SHP77 (cell line): ENCODE measurements at regions not wholly inside any gene's neighbourhood (a gene's known extent, or its start where the extent isn't known, plus 50 kb on each side); places are given as distances from the start of the nearest gene placed in this dataset.
"Not testable (repeated sequence)": the region's sequence is repeated elsewhere in the genome, so short reads cannot be mapped to it uniquely, and the experiment has no call there.

Source experiments
- DNase-seq, 2 experiments: peaks; one replicate each; lab custom pipeline; 2025; lab: John Stamatoyannopoulos, UW

DNA sequence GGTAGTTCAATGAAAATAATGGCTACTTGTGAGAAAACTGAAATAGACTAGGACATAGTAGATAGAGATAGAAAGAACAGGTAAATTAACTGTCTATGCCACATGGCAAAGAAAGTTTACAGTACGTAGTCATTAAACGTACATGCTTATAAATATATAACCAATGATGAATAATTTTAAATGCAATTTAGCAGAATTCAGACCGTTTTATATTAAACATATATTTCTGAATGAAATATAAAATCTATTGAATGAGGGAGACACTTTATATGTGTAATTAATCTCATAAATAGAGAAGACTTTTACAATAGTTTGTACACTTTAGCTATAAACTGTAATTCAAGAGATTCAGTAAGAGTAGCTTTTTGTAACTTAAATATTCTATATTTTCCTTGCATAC is 124.4 kb upstream of the VPREB1 start:
- no peak for DNase-seq

DNA sequence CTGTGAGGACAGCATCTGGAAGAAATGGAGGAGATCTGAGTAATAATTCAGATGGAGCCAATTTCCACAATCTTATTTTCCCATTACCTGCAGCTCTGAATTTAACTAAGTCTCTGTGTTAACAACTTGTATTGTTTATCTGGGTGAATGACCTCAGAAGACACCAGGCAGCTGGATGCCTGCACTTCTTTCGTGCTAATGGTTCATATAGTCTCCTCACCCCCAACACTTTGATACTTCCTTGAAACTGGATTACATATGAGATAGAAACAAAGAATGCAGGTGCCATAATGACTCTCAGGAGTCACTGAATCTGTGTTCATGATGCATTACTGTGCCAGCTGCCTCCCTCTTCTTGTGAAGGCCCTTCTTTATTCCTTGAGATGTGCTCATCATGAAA is 125.6 kb upstream of the VPREB1 start:
- DNase-seq: no peak

DNA sequence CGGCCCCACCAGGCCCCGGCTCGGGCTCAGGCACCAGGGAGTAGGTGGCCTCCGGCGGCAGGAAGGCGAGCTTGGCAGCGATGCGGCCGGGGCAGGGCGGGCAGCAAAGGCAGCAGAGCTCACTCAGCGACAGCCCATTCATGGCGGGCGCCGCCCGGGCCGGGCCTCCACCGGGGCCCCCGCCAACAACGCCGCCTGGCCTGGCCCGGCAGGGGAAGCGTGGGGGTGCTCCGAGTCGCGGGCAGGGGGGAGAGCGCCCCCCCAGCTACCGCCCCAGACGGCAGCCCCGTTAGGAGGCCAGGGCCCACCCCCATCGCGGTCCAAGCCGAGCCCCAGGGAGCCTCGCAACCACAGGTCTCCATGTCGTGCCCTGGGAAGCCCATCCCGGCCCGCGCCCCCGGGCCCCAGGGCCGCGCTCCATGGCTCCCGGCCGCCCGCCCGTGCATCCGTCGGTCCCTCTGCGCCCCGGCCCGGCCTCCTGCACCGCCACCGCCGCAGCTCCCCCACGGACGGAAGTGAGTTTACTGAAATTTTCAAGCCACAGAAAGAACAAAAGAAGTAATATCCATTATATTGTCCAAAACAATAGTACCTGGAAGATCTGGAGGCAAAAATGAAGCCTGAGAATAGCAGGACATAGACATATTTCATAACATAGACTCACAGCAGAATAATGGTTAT is 126.6 kb upstream of the VPREB1 start:
- DNase-seq: not testable (repeated sequence)

DNA sequence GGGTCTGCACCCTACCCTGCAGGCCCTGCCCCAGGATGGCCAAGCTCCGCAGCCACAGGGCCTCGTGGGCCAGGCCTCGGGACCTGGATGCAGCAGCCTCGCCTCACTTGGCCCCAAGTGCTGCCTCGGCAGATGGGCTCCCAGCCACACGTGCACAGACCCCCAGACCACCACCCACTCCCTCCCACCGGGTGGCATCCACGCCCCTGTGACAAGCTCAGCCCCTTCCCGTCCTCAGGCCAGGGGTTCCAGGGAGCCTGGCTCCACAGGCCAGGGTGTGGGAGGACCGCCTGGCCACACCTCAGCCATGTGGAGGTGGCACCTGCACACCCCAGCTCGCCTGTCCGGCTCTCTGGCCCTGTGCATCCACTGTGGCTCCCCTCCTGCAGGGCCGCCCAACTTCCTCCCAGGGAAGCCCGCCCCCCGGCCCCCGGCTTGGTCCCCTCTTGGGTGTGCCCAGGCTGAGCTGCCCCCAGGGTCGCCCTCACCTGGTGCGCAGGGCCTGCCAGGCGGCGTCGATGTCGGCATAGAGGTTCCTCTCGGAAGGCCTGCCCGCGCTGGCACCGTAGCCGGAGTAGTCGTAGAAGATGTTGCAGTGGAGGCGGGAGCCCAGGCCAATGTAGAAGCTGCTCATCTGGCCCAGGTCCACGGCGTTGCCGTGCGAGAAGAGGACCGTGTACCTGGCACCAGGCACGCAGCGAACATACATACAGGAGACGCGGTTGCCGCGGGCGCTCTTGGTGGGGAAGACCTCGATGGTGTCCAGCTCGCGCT is 127.4 kb upstream of the VPREB1 start:
- DNase-seq: not testable (repeated sequence)

DNA sequence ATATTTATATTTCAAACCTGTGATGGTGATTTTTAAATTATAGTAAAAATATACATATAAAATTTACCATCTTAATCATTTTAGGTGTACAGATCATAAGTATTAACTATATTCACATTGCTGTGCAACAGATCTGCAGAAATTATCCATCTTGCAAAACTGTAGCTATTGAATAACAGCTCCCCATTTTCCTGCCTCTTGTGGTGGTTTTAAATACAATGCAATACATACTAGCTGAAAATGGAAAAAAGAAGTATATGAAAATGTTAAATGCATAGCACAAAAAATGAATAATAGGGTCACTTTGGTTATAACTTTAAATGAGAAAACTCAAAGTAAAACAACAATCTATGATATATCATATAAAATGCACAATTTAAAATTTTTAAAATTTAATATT is 130.9 kb upstream of the VPREB1 start:
- DNase-seq: no peak

DNA sequence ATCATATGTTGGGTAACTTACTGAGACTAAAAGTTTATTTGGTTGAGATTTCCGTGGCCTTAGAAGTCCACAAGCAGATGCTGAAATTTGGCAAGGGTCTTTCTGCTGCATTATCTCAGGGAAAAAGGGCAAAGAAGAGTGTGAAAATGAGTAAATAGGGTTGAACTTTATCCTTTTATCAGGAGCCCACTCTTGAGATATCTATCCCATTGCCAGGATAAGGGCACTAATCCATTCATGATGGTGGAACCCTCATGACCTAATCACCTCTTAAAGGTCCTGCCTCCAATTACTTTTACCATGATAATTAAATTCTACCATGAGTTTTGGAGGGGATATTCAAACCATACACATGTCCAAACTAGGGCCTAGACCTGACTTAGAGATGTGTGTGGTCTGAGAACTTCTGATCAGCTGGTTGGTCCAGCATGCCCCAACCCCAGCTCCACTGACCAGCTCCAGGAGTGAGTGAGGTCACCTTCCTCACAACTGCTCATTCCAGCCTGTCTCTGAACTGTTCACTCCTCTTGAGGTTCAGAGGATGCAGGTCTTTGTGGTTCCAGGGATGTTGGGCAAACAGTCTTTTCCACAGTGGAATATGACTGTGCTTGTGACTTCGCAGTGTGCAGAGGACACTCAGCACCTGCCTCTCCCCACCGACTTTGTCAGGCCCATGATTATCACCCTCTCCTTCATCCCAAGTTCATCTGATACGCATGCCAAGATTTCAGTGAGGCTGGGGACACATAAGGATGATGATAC is 130.1 kb upstream of the TOP3B start:
- no peak for DNase-seq

DNA sequence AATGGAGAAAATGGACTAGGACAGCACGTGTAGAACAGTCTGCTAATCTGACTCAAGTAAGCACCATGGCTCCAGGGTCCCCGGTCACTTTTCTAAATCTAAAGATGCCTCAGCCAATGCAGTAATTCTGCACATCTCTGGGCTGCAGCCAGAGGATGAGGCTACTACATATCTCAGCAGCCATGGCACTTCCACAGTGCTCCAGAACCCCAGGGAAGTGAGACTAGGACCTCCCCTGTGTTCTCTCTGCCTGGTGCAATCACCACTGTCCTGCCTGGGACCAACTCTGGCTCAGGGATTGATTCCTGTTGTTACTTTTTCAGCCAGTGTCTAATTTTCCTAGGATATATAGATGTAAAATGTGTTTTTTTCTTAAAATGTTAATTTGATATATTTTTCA is 129.4 kb upstream of the TOP3B start:
- no peak for DNase-seq

DNA sequence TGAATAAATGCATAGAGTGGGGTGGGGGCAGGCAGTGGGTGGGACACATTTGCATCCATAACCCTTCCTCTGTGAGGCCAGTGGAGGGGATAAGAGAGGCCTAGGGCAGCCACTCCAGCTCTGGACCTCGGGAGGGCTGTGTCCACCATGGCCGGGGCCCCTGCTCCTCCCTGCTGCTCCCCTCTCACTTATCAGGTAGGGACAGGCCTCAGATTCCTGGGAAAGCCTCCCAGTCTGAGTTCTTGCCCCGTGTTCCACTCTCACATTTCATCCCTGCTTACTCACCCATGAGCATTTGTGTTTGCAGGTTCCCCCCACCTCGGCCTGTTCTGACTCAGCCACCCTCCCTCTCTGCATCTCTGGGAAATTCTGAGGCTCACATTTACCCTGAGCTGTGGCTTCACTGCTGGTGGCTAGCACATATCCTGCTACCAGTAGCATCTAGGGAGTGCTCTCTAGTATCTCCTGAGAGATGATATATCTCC is 128.7 kb upstream of the TOP3B start:
- no peak for DNase-seq

DNA sequence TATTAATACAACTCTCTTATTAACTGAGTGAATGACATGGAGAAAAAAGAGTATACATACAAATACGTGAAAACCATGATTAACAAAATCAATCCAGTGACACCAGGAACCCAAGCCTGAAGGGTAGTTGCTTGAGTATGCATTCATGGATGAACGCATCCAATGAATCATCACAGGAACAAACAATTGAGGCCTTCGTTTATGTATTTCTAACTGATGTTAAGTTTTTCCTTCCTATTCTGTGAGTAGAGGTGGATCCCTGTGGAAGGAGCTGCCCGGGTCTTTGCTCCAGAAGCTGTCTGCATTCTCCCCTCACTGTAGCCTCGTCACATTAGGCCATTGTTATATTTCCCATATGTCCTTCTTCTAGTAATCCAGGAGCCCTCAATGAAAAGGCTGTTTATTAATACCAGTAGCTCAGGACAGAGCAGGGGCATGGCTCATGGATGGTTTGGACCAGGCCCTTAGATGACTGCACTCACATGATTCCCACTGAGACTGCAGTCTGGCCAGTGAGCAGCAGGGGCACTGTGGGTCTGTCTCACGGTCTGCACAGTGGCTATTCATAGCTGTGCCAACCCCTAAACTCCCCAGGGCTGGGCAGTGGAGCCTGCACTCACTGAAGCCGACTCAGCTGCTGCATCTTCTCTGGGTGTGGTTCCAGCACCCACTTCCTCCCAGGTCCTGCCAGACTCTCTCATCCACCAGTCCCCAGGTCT is 128.1 kb upstream of the TOP3B start:
- DNase-seq: peak in 1 of 2 experiments; percentile 24

DNA sequence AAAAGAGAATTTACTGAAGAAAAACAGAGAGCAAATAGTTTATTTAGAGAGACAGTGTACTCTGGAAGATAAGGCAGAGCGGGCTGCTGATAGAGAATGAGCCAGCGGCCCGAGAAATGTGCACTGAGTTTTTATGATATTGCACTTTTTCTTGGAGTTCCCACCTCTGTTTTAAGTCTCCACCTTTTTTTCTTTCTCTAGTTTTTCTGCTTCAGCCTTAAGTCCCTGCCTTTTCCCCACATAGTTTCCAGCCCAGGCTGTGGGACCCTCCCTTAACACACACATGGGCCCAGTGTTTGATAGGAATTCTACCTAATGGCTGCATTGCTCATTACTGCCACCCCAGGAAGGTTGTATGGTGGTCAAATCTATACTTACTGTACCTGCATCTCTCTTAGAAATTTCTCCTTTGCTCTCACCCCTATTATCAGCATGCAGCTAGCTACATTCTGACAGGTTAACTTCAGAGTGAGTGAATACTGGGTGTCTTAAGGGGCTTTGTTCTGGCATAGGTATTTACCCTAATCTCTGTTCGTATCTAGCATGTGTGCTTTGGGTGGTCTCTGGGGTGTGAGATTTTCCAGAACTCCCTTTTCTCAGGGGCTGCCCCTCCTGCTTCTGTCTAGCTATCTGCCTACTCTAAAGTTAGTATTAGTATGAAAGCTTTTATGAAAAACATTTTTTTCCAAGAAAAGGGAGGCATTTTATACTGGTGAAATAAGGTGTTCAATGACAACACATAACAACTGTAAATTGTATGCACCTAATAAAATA is 127.3 kb upstream of the TOP3B start:
- no peak for DNase-seq

DNA sequence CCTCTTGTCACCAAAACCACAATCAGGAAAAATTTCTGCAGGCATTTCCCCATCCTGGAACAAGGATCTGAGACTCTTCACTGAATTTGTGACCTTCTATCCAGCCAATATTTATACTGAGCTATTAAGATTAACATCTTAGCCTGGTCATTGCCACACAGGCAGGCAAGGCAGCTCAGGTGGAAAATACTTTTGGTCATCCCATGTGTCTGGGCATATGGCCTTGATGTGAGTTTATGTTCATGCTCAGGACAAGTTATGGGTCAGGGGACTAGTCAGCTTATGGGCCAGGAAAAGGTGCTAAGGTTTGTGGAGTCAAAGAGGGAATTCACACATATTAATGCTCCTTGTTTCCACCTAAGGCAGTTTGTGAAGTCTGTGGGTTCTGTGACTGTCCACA is 124.3 kb upstream of the TOP3B start:
- DNase-seq: no peak

DNA sequence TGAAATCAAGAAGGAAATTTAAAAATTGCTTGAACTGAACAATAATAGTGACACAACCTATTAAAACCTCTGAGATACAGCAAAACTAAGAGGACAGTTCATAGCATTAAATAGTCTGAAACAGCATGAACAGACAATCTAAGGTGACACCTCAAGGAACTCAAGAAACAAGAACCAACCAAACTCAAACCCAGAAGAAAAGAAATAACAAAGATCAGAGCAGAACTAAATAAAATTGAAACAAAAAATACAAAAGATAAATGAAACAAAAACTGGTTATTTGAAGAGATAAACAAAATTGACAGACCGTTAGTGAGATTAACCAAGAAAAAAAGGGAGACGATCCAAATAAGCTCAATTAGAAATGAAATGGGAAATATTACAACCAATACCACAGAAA is 122.8 kb upstream of the TOP3B start:
- no peak for DNase-seq

DNA sequence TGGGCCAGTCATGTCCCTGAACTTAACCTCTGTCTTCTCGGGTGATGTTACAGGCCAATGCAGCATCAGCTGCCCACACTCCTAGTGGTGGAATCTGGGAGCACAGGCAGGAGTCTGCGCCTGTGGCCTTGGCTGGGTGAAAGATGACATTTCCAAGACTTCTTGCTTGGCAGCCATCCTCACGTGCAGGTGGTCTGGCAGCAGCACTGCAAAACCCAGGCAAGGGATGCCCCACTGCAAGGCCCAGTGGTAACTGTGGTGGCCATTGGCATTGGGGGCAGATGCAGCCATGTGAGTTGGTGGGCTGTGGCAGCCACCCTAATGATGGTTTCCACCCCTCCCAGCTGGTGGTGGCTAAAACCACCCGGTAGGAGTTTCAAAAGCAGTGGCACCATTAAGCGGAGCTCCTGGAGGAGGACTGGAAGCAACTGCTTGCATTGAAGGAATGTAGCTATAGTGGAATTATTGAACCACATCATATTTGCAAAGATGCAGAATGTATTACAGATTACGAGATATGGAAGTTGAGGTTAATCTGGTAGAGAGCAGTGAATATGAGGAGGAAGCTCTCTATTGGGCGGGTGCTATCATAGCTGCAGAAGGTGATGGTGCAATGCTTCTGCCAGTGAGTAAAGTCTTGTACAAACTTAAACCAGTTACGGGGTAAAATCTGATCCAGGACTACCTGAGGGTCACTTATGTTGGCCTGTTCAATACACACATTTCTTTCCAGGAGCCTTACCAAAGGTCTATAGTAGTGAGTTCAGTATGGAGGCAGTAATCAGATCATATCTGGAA is 120.7 kb upstream of the TOP3B start:
- peak in 1 of 2 experiments; percentile 17 for DNase-seq

DNA sequence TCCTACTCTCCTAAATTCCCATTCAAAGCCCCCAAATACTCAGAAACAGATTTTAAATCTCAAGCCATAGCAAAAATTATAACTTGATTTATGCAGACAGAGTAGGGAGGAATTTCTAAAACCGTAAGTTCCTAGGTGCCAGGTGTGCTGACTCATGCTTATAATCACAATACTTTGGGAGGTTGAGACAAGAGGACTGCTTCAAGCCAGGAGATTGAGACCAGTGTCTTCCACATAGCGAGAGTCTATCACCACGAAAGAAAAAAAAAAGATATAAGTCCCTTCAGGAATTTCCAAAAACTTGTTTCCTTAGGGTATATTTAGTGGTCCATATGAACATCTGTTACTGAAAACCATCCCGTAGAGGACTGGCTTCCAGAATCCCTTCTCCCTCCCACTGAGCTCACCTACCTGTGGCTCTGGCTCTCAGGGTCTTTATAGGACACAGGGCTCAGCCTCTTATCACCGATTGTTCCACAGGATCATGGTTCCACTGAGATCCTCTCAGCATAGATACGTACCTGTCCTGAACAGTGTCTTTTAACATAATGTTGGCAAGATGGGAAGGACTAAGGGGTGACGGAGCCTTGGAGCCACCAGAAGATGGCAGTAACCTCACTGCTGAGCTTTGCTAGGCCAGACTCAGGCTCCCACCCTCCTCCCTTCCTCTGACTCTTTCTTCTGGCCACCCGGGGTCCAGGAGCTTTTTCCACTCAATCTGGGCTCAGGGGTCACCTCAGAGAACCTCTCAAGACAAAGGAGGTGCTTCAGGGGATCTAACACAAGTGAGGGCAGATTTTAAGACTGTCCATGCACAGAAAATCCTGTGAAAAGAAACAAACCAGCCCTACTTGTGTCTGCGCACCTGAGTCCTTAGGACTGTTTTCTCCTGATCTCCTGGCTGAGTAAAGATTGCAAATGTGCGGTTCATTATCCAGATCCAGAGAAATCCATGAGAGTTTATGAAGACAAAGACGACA is 117.5 kb upstream of the TOP3B start:
- no peak for DNase-seq

DNA sequence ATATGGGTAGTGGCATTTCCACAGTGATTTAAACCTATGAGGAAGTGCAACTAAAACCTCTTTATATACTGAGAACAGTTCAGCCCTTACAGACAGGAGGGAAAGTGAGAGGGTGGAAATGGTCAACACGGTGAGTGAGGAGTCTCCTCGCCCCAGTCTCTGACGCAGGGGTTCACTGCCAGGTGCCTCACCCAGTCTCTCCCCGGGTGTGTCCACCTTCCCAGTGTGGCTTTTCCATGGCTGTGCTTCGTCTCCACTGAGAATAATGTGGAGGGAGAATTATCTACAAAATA is 116.6 kb upstream of the TOP3B start:
- DNase-seq: no peak

DNA sequence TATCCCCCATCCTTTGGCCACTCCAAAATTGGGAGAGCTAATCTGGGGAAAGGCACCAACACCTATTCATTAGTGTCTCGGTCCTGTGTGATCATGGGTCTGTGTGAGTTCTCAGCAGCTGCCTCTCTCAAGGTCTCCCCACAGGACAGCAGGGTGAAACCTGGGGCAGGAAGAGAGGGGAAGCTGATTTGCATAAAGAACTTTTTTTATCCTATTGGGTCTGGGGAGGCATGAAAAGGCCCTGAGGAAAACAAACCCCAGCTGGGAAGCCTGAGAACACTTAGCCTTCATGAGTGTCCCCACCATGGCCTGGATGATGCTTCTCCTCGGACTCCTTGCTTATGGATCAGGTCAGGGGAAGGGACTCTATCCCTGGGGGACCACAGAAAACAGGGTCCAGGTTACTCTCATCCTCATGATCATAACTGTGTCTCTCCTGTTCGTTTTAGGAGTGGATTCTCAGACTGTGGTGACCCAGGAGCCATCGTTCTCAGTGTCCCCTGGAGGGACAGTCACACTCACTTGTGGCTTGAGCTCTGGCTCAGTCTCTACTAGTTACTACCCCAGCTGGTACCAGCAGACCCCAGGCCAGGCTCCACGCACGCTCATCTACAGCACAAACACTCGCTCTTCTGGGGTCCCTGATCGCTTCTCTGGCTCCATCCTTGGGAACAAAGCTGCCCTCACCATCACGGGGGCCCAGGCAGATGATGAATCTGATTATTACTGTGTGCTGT is 116.0 kb upstream of the TOP3B start:
- no peak for DNase-seq

DNA sequence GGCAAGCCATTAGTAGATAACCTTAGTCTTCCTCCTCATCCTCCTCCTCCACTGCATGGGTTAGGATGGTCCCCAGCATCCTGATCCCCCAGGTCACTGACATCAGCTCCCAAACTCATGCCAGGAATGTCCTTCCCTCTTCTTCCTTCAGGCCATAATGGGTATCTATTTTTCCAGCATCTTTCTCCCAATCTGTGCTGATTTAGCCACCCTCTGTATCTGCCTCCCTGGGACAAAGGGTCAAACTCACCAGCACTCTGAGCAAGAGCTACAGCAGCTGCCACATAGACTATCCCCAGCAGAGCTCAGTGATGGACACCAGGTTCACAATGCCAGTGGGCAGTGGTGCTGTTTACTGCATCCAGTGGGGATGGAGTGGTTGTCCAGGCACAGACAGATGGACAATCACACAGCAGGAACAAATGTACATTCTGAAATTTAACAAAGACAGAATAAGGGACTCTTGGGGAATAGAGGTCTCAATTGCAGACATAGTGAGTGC is 115.2 kb upstream of the TOP3B start:
- DNase-seq: no peak

DNA sequence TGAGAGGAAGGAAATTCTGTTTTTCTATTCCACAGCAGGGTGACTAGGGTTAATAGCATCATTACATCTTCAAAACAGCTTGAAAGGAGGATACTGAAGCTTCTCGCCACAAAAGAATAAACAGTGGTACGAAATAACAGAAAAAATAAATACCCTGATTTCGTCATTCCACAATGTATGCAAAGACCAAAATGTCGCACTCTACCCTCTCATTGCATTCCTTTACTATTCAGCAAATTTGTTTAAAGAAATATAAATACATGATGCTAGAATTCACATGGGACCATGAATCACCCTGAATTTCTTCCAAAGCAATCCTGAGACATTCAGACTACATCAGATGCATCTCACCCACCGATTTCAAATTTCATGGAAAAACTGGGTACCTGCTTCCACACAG is 112.3 kb upstream of the TOP3B start:
- DNase-seq: no peak

DNA sequence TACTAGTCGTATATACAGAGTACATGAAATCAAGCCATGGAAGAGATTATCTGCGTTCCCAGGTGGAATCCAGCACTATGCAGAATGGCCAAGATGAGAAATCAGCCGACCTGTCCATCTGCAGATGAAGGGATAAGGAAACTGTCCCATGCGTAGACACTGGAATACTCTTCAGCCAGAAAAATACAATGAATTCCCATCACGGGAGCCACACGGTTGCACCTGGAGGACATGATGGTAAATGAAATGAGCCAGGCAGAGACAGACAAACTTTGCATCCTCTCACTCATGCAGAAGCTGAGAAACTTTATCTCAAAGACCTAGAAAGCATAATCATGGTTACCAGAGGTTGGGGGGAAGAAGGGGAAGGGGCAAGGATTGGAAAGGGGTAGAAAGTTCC is 111.9 kb upstream of the TOP3B start:
- no peak for DNase-seq
